HG03097 (cell line): ENCODE measurements at regions not wholly inside any gene's neighbourhood (a gene's known extent, or its start where the extent isn't known, plus 50 kb on each side); places are given as distances from the start of the nearest gene placed in this dataset.

ENCODE experiments used
- ATAC-seq: cut with Tn5 transposase; IDR thresholded peaks from one replicate; pipeline ENCODE4 v1.9.1; 2021; ENCODE audit not compliant: unreplicated experiment, low FRiP score

DNA sequence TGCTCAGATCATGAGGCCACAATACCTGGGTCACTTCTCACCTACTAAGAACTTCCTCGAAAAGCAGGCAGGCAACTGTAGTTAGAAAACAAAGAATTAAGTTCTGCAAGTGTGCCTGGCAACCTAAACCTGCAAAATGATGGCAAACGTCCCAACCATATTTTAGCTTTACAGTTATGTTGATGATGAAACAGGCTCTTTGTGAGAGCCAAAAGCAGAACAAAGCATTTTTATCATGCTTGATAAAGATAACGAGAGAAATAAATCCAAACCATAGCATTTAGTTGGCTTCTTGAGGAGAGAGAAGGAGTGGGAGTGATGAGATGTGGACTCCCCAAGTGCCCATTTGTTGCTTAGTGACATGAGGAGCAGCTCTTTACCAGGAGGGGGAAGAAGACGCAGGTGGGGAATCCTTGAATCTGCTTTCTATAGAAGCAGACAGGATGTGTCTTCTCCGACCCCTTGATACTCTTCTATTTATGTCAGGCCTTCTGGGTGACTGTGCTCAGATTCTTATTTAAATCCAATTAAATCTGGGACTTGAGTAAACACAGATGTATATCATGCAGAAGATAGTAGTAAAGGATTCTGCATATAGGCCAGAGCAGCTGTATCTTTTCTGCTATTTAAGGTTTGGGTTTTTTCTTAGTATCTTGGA is 221.2 kb downstream of the TMEM167A start:
- ATAC-seq = no peak

DNA sequence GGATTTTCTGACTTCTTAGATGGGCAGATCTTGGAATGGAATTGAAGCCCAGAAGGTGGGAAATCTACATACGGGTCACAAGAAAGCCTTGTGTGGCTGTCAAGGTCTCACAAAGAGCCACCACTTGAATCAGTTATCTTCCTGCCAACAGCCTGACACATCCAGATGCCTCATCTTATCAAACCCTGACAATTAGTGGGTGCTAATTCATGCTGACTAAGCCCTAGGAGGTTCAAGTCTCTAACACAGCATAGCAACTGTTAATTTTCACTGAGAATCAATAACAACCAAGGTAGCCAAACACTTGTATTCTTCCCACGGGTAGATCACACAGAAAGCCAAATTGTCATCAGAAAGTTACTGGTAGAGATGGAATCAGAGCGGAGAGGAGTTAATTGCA is 222.2 kb downstream of the TMEM167A start:
- no peak for ATAC-seq

DNA sequence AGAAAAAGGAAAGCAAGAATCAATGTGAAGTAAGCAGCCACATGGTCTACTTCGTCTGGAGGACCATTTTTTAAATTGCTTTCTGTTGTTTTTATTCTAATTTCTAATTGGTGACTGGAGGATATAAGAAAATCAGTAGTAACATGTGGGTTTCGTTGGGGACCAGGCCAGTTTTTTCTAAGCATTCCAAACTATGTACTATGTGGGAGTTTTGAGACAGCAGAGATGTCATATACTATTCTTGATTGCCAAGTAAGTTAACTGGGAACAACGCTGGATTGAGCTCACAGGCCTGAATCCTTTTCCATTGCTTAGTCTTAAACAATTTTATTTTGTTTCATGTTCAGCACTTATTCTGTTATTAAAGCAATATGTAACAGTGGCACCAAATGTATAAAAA is 225.7 kb downstream of the TMEM167A start:
- no peak for ATAC-seq

DNA sequence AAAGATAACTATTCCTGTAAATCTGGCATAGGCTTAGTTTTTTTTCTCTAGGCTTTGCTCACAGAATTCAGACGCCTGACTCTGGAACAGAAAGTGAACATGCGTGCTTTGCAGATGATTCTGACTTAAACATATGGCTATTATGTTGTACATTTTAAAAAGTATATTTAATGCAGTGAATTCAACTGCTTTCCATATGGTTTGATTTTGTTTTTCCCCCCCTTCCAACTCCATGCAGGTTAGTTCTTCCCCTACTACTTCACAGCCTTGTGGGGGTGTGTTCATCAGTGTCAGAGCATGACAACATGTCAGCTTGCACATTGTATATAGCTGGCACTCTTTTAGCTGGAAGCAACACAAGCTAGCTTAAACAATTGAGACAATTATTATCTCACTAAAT is 226.8 kb downstream of the TMEM167A start:
- no peak for ATAC-seq

DNA sequence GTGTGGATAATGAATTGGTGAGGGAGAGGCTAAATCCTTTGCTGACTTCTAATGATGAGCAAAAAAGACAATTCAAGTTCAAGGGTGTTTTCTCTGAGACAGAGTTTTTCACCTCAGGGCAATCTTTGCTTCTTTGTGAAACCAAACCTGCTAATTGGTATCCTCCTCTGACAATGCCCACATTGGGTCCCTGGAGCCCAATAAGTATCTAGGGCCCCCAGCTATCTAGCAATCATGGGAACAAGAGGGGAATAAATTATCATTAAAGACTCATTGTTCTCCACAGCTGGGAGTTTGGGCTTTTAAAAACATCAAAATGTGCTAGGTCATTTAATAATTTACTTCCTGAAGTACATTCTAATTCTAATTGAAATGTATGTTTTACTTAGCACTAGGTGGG is 227.3 kb downstream of the TMEM167A start:
- ATAC-seq = no peak

DNA sequence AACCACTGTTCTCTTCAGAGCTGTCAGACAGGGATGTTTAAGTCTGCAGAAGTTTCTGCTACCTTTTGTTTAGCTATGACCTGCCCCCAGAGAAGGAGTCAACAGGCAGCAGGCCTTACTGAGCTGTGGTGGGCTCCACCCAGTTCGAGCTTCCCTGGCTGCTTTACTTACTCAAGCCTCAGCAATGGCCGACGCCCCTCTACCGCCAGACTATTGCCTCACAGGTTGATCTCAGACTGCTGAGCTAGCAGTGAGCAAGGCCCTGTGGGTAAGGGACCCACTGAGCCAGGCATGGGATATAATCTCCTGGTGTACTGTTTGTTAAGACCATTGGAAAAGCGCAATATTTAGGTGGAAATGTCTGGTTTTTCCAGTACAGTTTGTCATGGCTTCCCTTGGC is 229.6 kb downstream of the TMEM167A start:
- ATAC-seq = no peak

DNA sequence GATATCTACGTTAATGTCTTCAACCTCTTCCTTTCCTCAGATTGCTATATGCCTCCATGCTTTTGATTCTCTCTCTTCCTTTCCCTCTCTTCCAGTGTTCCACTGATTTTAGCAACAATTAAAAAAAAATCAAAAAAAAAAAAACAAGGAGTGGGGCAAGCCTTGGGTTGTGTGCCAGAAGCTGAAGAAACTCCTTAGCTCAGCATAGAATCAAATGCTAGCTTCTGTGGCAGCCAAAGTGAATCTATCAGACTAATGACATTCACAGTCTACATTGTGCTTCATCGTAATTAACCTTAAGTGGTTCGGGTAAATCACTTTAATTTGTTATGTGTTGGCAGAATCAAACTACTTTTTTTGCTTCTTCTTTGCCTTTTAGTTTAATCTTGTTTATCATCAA is 237.3 kb downstream of the TMEM167A start:
- ATAC-seq = no peak

DNA sequence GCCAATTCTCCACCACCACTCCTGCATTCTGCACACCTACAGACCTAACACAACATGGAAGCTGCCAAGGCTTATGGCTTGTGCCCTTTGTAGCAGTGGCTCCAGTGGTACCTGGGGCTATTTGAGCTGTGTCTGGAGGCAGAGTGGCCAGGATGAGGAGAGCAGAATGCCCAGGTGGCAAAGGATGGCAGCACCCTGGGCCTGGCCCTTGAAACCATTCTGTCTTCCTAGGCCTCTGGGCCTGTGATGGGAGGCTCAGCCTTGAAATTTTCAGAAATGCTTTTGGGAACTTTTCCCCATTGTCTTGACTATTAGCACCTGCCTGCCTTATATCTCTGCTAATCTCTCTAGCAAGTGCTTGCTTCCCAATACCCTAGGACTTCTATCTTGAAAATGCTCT is 241.7 kb downstream of the TMEM167A start:
- ATAC-seq = no peak

DNA sequence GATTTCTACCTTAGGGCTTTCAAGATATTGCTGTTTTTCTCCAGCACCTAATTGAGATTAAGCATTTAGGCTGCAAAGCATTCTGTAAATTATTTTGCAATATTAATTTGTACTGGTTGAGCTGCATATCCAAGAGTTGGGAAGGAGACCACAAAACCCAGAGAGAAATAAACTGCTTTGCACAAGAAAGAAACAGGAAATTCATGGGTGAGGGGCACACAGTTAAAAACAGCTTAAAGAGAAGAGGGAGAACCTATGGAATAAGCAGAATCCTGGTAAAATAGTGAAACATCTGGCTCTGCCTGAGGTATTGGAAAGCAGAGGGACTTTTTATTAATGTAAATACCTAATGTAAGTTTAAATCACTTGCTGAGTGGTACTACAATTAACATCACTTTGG is 243.0 kb downstream of the TMEM167A start:
- ATAC-seq = no peak

DNA sequence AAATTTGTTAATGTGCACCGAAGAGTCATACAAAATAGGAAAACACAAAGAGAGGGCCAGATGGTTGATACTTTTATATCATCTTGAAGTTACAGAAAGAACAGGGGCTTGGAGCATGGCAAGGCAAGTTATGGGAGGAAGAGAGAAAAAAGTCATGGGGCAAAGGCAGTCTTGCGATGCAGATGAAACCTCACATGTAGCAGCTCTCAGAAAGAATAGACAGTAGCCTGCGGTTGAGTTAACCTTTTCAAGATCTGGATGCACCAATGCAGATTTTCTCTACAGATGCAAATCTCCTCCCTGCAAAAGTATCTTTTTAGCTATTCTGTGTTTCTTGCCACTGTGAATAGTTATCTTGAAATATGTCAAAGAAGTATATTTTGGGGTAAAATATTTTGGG is 243.9 kb downstream of the TMEM167A start:
- no peak for ATAC-seq

DNA sequence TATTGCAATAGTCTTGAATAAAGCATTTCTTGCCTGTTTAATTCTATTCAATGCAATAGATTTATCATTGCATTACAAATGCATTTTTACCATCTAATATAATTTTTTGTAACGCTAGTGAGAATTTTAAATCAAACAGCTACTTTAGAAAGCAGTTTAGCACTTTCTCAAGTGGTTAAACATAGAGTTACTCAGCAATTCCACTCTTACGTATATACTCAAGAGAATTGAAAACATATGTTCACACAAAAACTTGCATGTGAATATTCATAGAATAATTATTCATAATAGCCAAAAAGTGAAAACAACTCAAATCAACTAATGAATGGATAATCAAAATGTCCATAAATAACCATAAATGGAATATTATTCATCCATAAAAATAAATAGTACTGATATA is 244.7 kb downstream of the TMEM167A start:
- no peak for ATAC-seq

DNA sequence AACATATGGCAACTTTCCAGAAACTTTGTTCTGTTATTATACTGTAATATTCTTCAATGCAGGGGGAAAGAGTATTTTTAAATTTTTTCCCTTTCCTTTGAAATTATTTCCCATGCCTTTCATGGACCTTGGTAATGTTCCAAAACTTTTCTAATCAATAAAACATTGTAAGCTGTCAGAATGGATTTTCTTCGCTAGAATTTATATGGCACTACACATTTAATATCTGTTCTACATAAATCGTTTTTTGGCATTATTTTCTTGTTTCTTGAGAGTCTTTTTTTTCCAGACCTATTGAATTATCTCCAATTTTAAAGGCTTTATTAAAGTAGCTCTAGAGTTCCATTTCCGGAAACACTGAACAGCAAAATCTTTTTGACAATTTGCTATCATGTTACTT is 249.0 kb downstream of the TMEM167A start:
- ATAC-seq = no peak

DNA sequence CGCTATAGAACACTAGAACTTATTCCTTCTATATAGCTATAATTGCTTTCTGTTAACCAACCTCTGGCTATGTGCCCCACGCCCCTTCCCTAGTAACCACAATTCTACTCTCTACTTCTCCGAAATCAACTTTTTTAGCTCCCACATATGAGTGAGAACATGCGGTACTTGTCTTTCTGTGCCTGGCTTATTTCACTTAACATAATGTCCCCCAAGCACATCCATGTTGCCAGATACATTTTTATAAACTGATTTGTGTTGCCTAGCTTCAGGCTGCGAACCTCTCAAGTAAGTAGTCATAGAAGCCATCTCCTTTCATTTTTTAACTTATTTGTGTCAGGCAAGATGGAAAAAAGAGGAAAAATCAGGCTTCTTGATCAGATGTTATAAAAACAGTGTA is 249.5 kb downstream of the TMEM167A start:
- ATAC-seq = no peak

DNA sequence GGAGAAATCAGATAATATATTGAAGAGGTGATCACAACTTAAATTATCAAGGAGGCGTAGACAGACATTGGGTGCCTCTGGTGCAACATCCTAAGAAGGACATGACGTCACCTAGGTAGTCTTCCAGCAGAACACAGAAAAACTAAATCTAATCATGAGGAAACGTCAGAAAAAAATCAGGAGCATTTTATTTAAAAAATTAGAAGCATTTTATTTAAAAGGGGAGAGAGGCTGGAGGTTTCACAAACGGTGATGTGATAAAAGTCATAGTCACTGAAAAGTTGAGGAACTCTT is 254.6 kb downstream of the TMEM167A start:
- ATAC-seq = no peak

DNA sequence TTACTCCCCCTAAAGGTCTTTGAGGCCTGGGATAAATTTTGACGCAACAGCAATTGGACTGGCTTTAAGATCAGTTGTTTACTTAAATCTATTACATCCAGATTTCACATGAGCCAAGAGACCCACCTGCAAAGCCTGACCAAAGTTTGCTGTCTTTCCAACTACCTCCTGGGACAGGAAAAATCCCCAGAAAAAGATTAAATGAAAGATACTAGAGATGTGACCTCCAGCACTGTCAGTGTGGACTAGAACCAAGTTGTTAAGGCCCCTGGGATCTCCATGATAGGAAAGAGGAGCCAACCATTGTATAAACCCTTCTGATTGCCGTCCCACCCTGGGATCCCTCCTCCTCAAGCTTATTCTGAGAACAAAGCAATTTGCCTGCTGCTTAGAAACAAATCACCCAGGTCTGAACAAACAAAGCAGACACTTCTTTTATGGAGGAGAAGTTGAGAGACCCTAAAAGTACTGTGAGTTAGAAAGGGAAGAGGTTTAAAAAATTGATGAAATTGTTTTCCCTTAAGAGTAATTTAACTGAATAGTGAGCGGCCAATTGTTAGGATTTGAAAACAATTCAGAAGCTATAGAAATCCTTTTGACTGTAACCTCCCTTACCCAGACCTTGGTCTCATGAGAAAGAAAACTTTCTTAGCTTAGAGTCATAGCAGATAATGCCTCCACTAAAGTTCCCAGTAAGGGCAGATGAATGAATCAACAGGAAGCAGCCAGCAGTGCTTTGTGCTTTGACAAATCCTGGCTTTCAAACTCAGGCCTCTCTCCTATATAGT is 255.2 kb downstream of the TMEM167A start:
- no peak for ATAC-seq

DNA sequence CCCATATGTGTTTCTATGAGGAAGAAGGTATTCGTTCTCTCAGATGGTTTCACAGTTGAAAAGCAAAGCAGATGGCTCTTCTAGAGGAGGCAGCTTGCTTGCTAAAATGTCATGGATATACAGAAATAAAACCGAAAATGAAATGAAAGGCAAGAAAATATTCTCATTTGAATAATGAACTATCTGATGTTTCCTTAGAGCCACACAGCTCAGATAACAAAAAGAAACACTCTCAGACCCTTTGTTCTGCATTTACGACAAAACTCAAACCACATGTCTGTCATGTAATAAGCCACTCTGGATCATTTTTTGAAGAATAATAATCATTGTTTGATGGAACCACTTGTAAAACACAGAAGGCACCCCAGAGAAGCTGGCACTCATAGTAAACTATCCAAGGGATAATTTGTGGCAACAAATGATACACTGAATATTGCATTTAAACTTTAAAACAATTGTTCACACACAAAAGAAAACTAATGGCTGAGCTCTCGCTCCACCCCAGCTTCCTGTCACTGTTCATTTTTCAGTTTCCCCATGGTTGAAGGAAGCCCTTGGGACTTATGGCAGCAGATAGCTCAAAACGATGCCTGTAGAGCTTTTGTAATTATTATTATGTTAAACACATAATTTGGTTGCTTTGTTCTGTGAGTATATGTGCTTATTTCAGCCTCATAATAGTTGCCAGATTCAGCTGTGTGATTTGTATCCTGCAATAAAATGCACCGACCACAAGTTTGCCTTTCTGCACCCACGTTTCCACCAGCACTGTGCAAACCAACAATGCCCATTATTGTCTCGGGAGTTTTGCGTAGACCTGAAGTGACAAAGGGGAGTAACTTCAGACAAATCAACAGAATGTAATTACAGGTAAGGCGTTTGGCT is 256.0 kb downstream of the TMEM167A start:
- ATAC-seq = peak; percentile 91

DNA sequence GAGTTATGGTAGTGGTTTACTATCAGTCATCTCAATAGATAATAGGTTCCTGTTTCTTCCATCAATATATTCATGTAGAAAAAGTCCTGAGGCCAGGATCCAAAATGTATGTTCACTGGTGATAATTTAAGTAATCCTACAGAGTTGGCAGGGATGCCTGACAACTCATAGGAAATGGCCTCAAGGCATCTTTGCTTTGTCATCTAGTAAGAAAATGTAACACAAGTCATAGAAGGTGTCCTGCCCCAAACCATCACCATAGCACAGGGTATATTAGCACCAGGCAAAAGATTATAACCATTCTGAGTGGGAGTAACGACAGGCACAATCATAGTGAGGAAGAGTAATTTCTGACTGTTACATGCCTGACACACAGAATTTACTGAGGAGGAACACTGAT is 257.0 kb downstream of the TMEM167A start:
- ATAC-seq = no peak

DNA sequence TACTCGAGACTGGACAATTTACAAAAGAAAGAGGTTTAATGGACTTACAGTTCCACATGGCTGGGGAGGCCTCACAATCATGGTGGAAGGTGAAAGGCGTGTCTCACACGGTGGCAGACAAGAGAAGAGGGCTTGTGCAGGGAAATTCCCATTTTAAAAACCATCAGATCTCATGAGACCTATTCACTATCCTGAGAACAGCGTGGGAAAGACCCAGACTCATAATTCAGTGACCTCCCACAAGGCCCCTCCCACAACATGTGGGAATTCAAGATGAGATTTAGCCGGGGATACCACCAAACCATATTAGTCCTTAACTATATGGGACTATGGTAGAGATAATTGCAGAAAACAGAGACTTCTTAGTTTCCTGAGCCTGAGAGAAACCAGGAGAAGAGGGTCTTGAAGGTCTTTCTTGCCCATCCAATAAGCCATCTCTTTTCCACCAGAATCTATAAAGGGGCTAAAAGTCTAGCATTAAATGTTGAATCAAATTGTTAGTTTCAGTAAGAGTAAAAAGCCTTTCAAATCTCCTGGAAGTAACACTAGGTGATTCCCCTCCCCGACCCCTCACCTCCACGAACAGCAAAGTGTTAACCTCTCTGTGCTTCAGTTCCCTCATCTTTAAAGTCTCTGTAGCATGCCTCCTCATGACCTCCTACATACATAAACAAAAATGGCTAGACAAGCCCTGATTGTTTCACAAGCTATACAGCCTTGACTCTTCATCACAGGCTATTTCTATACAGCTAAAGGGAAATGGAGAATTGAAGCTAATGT is 259.1 kb downstream of the TMEM167A start:
- ATAC-seq = no peak

DNA sequence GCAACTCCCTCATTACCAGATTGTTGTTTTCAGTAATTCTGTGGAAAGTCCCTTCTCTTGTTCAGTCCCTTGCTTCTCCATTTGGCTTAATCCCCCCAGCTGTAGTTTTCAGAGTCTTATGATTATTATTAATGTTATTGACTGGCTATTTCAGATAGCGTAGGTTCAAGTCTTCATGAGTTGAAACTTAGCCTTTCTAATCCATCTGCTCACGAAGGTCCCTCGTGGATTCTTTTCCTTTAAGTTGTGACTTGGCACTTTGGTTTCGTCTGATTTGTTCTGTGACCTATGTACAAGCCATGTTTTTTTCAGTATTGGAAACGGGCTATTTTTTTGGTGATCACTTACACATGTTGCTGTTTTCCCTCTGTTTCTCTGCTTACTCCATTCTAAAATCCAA is 260.3 kb downstream of the TMEM167A start:
- no peak for ATAC-seq

DNA sequence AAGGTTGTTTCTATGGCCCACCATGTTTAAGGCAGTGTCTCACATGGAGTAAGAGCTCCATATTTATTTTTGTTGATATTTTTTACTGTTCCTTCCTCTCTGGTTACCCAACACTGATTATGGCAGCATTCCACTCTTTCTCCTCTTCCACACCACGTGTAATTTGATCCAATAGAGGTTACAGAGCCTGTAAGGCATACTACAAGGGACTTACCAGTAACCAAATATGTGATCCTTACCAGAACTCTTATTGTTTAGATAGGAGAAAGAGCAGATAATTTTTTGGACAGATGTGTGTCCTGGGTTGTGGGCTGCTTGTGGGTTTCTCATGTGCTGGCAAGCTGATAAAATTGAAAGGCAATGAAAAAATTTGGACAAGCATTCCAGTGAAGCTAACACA is 261.3 kb downstream of the TMEM167A start:
- no peak for ATAC-seq

DNA sequence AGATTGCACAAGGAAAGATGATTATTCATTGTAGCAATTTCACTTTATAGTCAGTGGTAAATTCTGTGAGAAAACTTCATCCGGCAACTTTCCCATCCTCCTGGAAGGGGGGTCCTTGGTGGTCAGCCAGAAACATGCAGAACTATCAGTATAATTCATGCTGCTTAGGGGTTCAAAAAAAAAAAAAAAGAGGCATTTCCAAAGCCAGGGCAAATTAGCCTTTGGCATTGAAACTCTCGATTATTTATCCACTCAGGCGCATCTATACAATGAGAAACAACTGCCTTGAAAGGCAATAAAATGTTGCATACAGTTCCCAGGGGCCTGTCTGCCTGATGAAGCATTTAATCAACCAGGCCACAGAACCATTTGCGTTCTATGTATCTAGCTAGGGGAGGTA is 263.3 kb downstream of the TMEM167A start:
- ATAC-seq = no peak
